ENCODE measurements at regions not wholly inside any gene's neighbourhood (a gene's known extent, or its start where the extent isn't known, plus 50 kb on each side); places are given as distances from the start of the nearest gene placed in this dataset.

- intact Hi-C loops (cut with micrococcal nuclease; ENCODE audit: unreplicated experiment) = no loop called here
- in situ Hi-C loops (cut with HindIII; ENCODE audit: low pct_unique_long_range_greater_than_20kb, low sequenced_read_pairs) = no loop called here
- no peak overlapping the region for H3K4me3 ChIP-seq (ENCODE audit: low read depth in 2 of 2, low read length in 2 of 2)
- CTCF ChIA-PET = no interaction called here
- POLR2A ChIA-PET = no interaction called here
- BruUV-seq (replicated peaks) = no TSS peak
- H3K4me1 ChIP-seq (ENCODE audit: control insufficient read depth, insufficient read depth, low read length) = no peaks in the 10 kb centered on the region
- DNase-seq (ENCODE audit: low read depth, low spot score) = no peak
- H3K9me3 ChIP-seq (ENCODE audit: control insufficient read depth, insufficient read depth, low read depth, low read length) = no peaks in the 10 kb centered on the region
- no peak for ATAC-seq
- TF ChIP-seq SIN3A (IDR thresholded peaks at IDR 0.05; ENCODE audit: borderline replicate concordance, insufficient read depth, low read depth, low read length) (no peak), CTCF (IDR thresholded peaks at IDR 0.05) (no peak), POLR2AphosphoS5 (IDR thresholded peaks at IDR 0.05; ENCODE audit: low read depth, low read length) (no peak), REST (IDR thresholded peaks at IDR 0.05; ENCODE audit: insufficient read depth in 1 of 2, low read depth in 2 of 2, low read length in 1 of 2) (no peak), TCF7L2 (IDR thresholded peaks at IDR 0.05; ENCODE audit: low read depth, low read length) (no peak)
- no peaks in the 10 kb centered on the region for H3K36me3 ChIP-seq (ENCODE audit: control insufficient read depth, insufficient read depth, low read length)
- H3K27ac ChIP-seq (ENCODE audit: low read length) = no peak overlapping the region
- no peaks in the 10 kb centered on the region for H3K27me3 ChIP-seq (ENCODE audit: control insufficient read depth, insufficient read depth, low read length)
Measured at GRCh38 chr1:79688932-79689331, 682.4 kb upstream of the ADGRL4 start.

GRCh38 chr1:79683420-79683819 is 676.9 kb upstream of the ADGRL4 start:
- no peaks in the 10 kb centered on the region for H3K4me1 ChIP-seq (ENCODE audit: control insufficient read depth, insufficient read depth, low read length)
- no peaks in the 10 kb centered on the region for H3K36me3 ChIP-seq (ENCODE audit: control insufficient read depth, insufficient read depth, low read length)
- ChIA-PET CTCF (no interaction called here), POLR2A (no interaction called here)
- in situ Hi-C loops (cut with HindIII; ENCODE audit: low pct_unique_long_range_greater_than_20kb, low sequenced_read_pairs) = no loop called here
- no peak overlapping the region for H3K27ac ChIP-seq (ENCODE audit: low read length)
- H3K27me3 ChIP-seq (ENCODE audit: control insufficient read depth, insufficient read depth, low read length) = no peaks in the 10 kb centered on the region
- no peak for DNase-seq (ENCODE audit: low read depth, low spot score)
- no peak for TF ChIP-seq REST (IDR thresholded peaks at IDR 0.05; ENCODE audit: insufficient read depth in 1 of 2, low read depth in 2 of 2, low read length in 1 of 2)
- no peak for TF ChIP-seq CTCF (IDR thresholded peaks at IDR 0.05)
- no peak for TF ChIP-seq SIN3A (IDR thresholded peaks at IDR 0.05; ENCODE audit: borderline replicate concordance, insufficient read depth, low read depth, low read length)
- TF ChIP-seq TCF7L2 (IDR thresholded peaks at IDR 0.05; ENCODE audit: low read depth, low read length) = no peak
- no peak for TF ChIP-seq POLR2AphosphoS5 (IDR thresholded peaks at IDR 0.05; ENCODE audit: low read depth, low read length)
- no TSS peak for BruUV-seq (replicated peaks)
- H3K9me3 ChIP-seq (ENCODE audit: control insufficient read depth, insufficient read depth, low read depth, low read length) = 0 out of 2 replicates have a peak, but pooled peaks cover 6% of the 10 kb centered on the region
- H3K4me3 ChIP-seq (ENCODE audit: low read depth in 2 of 2, low read length in 2 of 2) = no peak overlapping the region
- intact Hi-C loops (cut with micrococcal nuclease; ENCODE audit: unreplicated experiment) = no loop called here
- ATAC-seq = no peak

All from Panc1 (cell line).